H1 (cell line): ENCODE measurements at regions not wholly inside any gene's neighbourhood (a gene's known extent, or its start where the extent isn't known, plus 50 kb on each side); places are given as distances from the start of the nearest gene placed in this dataset.

Experiments used
- ATF3 ChIP-seq: IDR thresholded peaks from 2 replicates; pipeline ENCODE4 v1.6.1; 2011; ENCODE audit warnings: low read depth, mild to moderate bottlenecking, low read length; ENCODE audit not compliant: insufficient read depth
- CBX5 ChIP-seq: fragments of 300-800, 300-1000 bp; sonication (generic); IDR thresholded peaks from 2 replicates; pipeline ENCODE4 v1.7.1; 2016; ENCODE audit warnings: antibody characterized with exemption, low read length, low read depth
- CTCF ChIP-seq, 3 experiments: IDR thresholded peaks; 1 replicate in 2 of 3; 2 replicates in 1 of 3; pipeline versions ENCODE4 v1.5.1 to v1.6.1; 2011; ENCODE audit warnings: low read length in 3 of 3, mild to moderate bottlenecking in 3 of 3, inconsistent platforms in 2 of 3, low read depth in 1 of 3, moderate library complexity in 1 of 3; ENCODE audit not compliant: insufficient read depth in 1 of 3; ENCODE audit errors: control extremely low read depth in 1 of 3
- GTF2F1 ChIP-seq: IDR thresholded peaks from 2 replicates; pipeline ENCODE4 v1.6.1; 2012; ENCODE audit warnings: low read depth, low read length, improper control_type of control experiment, borderline replicate concordance

GRCh38 chr6:86440608-86441007, 496.7 kb upstream of the HTR1E start (continued):
- TF ChIP-seq ATF3 = no peak
- no peak for TF ChIP-seq CBX5
- TF ChIP-seq GTF2F1 = no peak
- TF ChIP-seq CTCF (IDR thresholded peaks at IDR 0.05; ENCODE audit: control extremely low read depth in 1 of 3, insufficient read depth in 1 of 3, low read depth in 1 of 3, low read length in 3 of 3) = no peak
